ENCODE measurements at regions not wholly inside any gene's neighbourhood (a gene's known extent, or its start where the extent isn't known, plus 50 kb on each side); places are given as distances from the start of the nearest gene placed in this dataset.

- no peak overlapping the region for H3K4me3 ChIP-seq (ENCODE audit: control insufficient read depth, low read depth, low read length)
These were observed 105.4 kb upstream of the PLET1 start for GRCh38 chr11:112366012-112366411.

GRCh38 chr11:112366777-112367176, 106.1 kb upstream of the PLET1 start:
- no peak for TF ChIP-seq CTCF (conservative IDR thresholded peaks at IDR 0.05; ENCODE audit: control insufficient read depth, insufficient read depth, low read depth, low read length)
- peak; percentile 55 for DNase-seq (ENCODE audit: low read depth)
- no peak overlapping the region for H3K4me3 ChIP-seq (ENCODE audit: control insufficient read depth, low read depth, low read length)

More at GRCh38 chr11:112366012-112366411, 105.4 kb upstream of the PLET1 start:
- TF ChIP-seq CTCF (conservative IDR thresholded peaks at IDR 0.05; ENCODE audit: control insufficient read depth, insufficient read depth, low read depth, low read length), result no peak
- no peak for DNase-seq (ENCODE audit: low read depth)

GRCh38 chr11:112367461-112367860, 106.8 kb upstream of the PLET1 start:
- TF ChIP-seq CTCF (conservative IDR thresholded peaks at IDR 0.05; ENCODE audit: control insufficient read depth, insufficient read depth, low read depth, low read length), result no peak
- no peak for DNase-seq (ENCODE audit: low read depth)

GRCh38 chr11:112367895-112368294, 107.2 kb upstream of the PLET1 start:
- DNase-seq (ENCODE audit: low read depth), result no peak
- no peak overlapping the region for H3K4me3 ChIP-seq (ENCODE audit: control insufficient read depth, low read depth, low read length)
- TF ChIP-seq CTCF (conservative IDR thresholded peaks at IDR 0.05; ENCODE audit: control insufficient read depth, insufficient read depth, low read depth, low read length), result no peak

More at GRCh38 chr11:112367461-112367860, 106.8 kb upstream of the PLET1 start:
- H3K4me3 ChIP-seq (ENCODE audit: control insufficient read depth, low read depth, low read length), result no peak overlapping the region

- TF ChIP-seq CTCF (conservative IDR thresholded peaks at IDR 0.05; ENCODE audit: control insufficient read depth, insufficient read depth, low read depth, low read length), result no peak
- no peak for DNase-seq (ENCODE audit: low read depth)
- no peak overlapping the region for H3K4me3 ChIP-seq (ENCODE audit: control insufficient read depth, low read depth, low read length)
These were observed 107.7 kb upstream of the PLET1 start for GRCh38 chr11:112368381-112368780.

- no peak for TF ChIP-seq CTCF (conservative IDR thresholded peaks at IDR 0.05; ENCODE audit: control insufficient read depth, insufficient read depth, low read depth, low read length)
- H3K4me3 ChIP-seq (ENCODE audit: control insufficient read depth, low read depth, low read length), result no peak overlapping the region
- no peak for DNase-seq (ENCODE audit: low read depth)
These were observed 108.7 kb upstream of the PLET1 start for GRCh38 chr11:112369374-112369773.

- DNase-seq (ENCODE audit: low read depth), result no peak
- no peak overlapping the region for H3K4me3 ChIP-seq (ENCODE audit: control insufficient read depth, low read depth, low read length)
- no peak for TF ChIP-seq CTCF (conservative IDR thresholded peaks at IDR 0.05; ENCODE audit: control insufficient read depth, insufficient read depth, low read depth, low read length)
These were observed 109.3 kb upstream of the PLET1 start for GRCh38 chr11:112369916-112370315.
